SK-N-MC (cell line): ENCODE measurements at regions not wholly inside any gene's neighbourhood (a gene's known extent, or its start where the extent isn't known, plus 50 kb on each side); places are given as distances from the start of the nearest gene placed in this dataset.

ENCODE experiments used
- DNase-seq: peaks from one replicate; pipeline ENCODE4 v3.0.0-alpha.2; 2011; ENCODE audit warnings: low read depth, low spot score
- H3K27ac ChIP-seq: fragments of 200-600 bp; sonication (generic); 2 replicates; pipeline ENCODE4 v1.5.1; 2016; ENCODE audit warnings: mixed run types
- H3K36me3 ChIP-seq: fragments of 200-600 bp; sonication (generic); 2 replicates; pipeline ENCODE4 v1.6.1; 2017; ENCODE audit warnings: antibody characterized with exemption, low read length, mixed read lengths; ENCODE audit not compliant: insufficient read depth
- H3K4me3 ChIP-seq: fragments of 200-600 bp; sonication (generic); 2 replicates; pipeline ENCODE4 v1.5.1; 2016
- H3K9ac ChIP-seq: fragments of 200-600 bp; sonication (generic); 2 replicates; pipeline ENCODE4 v1.8.0; 2017; ENCODE audit warnings: mixed run types, mixed read lengths; ENCODE audit not compliant: insufficient read length
- H3K9me3 ChIP-seq: fragments of 200-600 bp; sonication (generic); 2 replicates; pipeline ENCODE4 v1.6.1; 2017; ENCODE audit warnings: low read depth, mild to moderate bottlenecking, antibody characterized with exemption, low read length, moderate library complexity, mixed read lengths
- EZH2 ChIP-seq: fragments of 200-600 bp; sonication (generic); IDR thresholded peaks from one replicate; pipeline ENCODE4 v1.6.1; 2017; ENCODE audit warnings: antibody characterized with exemption
- FOXP2 ChIP-seq: optimal IDR thresholded peaks from 2 replicates; pipeline ENCODE3; 2011; ENCODE audit warnings: mild to moderate bottlenecking, moderate library complexity; ENCODE audit not compliant: insufficient read depth; ENCODE audit errors: extremely low read length, control extremely low read depth
- POLR2AphosphoS5 ChIP-seq: IDR thresholded peaks from 2 replicates; pipeline ENCODE4 v1.6.1; 2012; ENCODE audit warnings: mild to moderate bottlenecking, low read depth, low read length, borderline replicate concordance

DNA sequence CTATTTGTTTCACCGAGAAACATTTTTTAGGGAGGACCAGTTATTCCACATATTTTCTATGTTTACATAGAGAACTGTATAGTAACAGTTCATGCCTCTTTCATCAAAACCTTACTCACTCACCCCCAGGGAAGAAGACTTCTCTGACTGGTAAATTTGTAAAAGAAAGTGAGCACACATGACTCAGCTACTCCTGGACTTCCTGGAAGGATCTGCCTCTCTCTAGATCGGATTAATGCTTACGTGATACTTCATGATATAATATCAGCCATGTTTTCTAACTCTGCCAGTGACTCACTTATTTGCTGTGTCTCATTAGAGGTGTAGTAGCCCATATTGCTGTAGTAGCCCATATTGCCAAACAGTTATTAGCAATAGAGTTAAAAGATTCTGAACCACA lies 494.3 kb upstream of the ATXN7L3B start:
- no peaks in the 10 kb centered on the region for H3K9me3 ChIP-seq
- no peak overlapping the region for H3K9ac ChIP-seq
- no peak overlapping the region for H3K27ac ChIP-seq
- no peak for TF ChIP-seq EZH2
- no peak for TF ChIP-seq FOXP2
- TF ChIP-seq POLR2AphosphoS5, result no peak
- no peak overlapping the region for H3K4me3 ChIP-seq
- DNase-seq, result no peak
- no peaks in the 10 kb centered on the region for H3K36me3 ChIP-seq

DNA sequence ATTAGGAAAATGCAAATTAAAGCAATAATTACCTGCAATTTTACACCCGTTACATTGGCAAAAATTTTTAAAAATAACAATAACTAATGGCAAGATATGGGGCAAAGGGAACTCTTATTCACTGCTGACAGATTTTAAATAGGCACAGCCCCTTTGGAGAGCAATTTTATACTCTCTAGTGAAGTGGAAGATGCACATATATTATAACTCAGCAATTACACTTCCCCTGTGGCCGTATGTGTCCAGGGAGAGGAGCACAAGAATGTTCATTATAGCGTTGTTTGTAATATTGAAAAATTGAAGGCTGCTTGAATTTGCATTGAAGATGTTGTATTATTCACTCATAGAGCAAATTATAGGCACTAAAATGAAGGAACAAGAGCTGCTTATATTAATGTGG lies 488.3 kb upstream of the ATXN7L3B start:
- TF ChIP-seq POLR2AphosphoS5 (no peak), FOXP2 (no peak), EZH2 (no peak)
- DNase-seq, result no peak
- H3K9me3 ChIP-seq, result no peaks in the 10 kb centered on the region
- H3K36me3 ChIP-seq, result no peaks in the 10 kb centered on the region
- no peak overlapping the region for H3K27ac ChIP-seq
- no peak overlapping the region for H3K9ac ChIP-seq
- H3K4me3 ChIP-seq, result no peak overlapping the region

DNA sequence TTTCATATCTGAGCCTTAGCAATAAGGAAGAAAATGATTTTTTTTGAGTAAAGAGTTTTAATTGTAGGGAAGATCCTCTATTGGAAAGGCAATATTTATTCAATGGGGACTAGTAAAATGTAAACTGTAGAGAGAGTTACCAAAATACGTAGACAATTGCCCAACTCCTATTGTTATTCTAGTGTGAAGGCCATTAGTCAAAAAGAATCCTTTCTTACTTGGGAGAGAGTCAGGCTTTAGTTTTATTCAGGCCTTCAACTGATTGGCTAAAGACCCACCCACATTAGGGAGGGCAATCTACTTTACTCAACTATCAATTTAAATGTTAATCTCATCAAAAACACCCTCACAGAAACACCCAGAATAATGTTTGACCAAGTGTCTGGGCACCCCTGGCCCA lies 485.8 kb upstream of the ATXN7L3B start:
- no peaks in the 10 kb centered on the region for H3K36me3 ChIP-seq
- no peak overlapping the region for H3K9ac ChIP-seq
- H3K9me3 ChIP-seq, result no peaks in the 10 kb centered on the region
- TF ChIP-seq EZH2 (no peak), POLR2AphosphoS5 (no peak), FOXP2 (no peak)
- no peak overlapping the region for H3K4me3 ChIP-seq
- H3K27ac ChIP-seq, result no peak overlapping the region
- no peak for DNase-seq

DNA sequence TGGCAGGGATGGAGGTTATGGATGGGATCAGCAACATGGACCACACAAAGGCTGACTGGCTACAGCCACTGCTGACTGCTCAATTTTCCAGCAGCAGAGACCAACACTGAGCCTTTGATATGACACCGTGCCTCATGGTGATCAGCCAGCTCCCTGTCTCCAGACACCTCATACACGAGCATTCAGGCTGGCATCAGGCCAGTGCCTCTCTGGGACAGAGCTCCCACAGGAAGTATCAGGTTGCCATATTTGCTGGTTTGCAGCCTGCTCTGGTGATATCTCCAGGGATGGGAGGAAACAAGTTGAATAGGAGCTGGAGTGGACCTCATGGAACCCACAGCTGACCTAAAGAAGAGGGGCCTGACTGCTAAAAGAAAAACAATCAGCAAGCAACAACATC lies 471.2 kb upstream of the ATXN7L3B start:
- no peak overlapping the region for H3K27ac ChIP-seq
- no peaks in the 10 kb centered on the region for H3K36me3 ChIP-seq
- TF ChIP-seq POLR2AphosphoS5, result no peak
- no peak overlapping the region for H3K9ac ChIP-seq
- DNase-seq, result no peak
- no peaks in the 10 kb centered on the region for H3K9me3 ChIP-seq
- H3K4me3 ChIP-seq, result no peak overlapping the region

DNA sequence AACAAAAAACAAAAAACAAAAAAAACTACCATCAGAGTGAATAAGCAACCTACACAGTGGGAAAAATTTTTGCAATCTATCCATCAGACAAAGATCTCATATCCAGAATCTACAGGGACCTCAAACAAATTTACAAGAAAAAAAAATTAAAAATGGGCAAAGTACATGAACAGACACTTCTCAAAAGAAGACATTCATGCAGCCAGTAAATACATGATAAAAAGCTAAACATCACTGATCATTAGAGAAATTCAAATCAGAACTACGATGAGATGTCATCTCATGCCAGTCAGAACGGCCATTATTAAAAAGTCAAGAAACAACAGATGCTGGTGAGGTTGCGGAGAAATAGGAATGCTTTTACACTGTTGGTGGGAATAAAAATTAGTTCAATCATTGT lies 466.5 kb upstream of the ATXN7L3B start:
- no peak for DNase-seq
- H3K27ac ChIP-seq, result no peak overlapping the region
- no peak for TF ChIP-seq EZH2
- TF ChIP-seq FOXP2, result no peak
- no peak for TF ChIP-seq POLR2AphosphoS5

DNA sequence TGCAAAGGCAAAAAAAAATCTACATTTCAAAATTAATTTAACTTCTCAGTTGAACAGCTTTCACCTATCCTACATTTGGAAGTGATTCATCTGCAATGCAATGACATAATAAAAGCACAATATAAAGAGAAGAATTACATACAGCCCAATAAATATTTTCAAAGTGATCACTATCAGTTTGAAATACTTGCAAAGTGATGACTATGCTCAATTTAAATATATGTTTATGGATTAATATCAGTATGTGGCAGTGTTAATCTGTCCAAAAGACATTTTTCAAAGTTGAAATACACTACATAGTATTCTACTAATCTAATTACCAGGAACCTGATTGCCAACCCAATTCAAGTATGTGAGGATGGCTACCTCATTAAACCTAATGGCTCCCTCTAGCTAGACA lies 460.7 kb upstream of the ATXN7L3B start:
- no peak overlapping the region for H3K27ac ChIP-seq
- H3K9me3 ChIP-seq, result no peaks in the 10 kb centered on the region
- no peaks in the 10 kb centered on the region for H3K36me3 ChIP-seq
- H3K9ac ChIP-seq, result no peak overlapping the region
- DNase-seq, result no peak
- H3K4me3 ChIP-seq, result no peak overlapping the region
- TF ChIP-seq POLR2AphosphoS5 (no peak), FOXP2 (no peak), EZH2 (no peak)

More for the DNA sequence above, 466.5 kb upstream of the ATXN7L3B start:
- Histone ChIP-seq H3K9me3 (no peaks in the 10 kb centered on the region), H3K4me3 (no peak overlapping the region), H3K36me3 (no peaks in the 10 kb centered on the region), H3K9ac (no peak overlapping the region)

DNA sequence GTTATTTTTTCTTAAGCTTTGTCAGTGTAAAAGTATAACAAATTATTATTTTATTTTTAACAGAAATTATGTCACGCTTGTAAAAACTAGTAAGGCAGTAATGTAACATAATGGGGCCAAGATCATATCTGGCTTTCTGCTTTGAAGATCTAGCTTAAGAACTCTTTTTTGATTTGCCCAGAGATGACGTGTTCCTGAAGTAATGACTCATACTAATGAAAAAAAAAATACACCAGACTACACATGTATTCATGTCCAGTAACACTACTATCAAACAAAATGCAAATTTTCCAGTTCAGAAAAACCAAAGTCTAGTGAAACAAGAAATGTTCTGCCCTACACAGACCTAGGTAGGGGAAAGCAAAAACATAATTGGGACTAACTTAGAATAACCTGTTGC lies 432.2 kb upstream of the ATXN7L3B start:
- Histone ChIP-seq H3K4me3 (no peak overlapping the region), H3K9me3 (no peaks in the 10 kb centered on the region), H3K9ac (no peak overlapping the region), H3K36me3 (no peaks in the 10 kb centered on the region), H3K27ac (no peak overlapping the region)
- no peak for DNase-seq
- TF ChIP-seq POLR2AphosphoS5 (no peak), FOXP2 (no peak), EZH2 (no peak)

DNA sequence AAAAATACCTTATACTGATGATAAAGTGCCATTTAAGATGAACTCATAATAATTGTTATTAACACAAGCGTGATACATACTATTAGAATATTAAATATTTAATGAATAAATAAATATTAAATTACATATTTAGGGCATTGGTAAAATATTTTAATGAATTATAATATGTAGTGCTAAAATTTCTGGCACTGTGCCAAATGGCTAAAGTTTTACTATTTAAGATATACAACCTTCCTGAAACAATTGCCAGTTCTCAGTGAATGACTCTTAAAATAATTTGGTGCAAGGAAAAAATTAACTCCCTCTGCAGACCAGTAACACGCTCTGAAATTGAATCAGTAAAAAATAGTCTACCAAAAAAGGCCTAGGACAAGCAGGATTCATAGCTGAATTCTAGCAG lies 428.9 kb upstream of the ATXN7L3B start:
- Histone ChIP-seq H3K4me3 (no peak overlapping the region), H3K36me3 (no peaks in the 10 kb centered on the region), H3K27ac (no peak overlapping the region), H3K9ac (no peak overlapping the region), H3K9me3 (no peaks in the 10 kb centered on the region)
- no peak for DNase-seq
- TF ChIP-seq EZH2 (no peak), FOXP2 (no peak), POLR2AphosphoS5 (no peak)

DNA sequence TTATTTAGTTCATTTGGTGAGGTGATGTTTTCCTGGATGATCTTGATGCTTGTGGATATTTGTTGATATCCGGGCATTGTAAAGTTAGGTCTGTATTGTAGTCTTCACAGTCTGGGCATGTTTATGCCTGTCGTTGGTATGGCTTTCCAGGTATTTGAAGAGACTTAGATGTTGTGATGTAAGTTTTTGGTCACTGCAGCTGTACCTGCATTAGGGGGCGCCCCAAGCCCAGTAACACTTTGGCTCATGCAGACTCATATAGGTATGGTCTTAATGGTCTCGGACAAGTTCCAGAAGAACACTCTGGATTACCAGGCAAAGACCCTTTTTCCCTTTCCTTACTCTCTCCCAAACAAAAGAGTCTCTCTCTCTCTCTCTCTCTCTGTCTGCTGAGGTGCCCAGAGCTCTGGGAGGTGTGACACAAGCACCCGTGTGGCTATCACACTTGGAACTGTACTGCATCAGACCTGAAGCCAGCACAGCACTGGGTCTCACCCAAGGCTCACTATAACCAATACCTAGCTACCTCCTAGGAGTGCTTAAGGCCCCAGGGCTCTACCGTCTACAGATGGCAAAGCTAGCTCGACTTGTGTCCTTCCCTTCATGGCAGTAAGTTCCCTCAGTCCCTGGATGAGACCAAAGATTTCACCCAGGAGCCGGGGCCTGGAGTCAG lies 425.8 kb upstream of the ATXN7L3B start:
- TF ChIP-seq POLR2AphosphoS5, result no peak
- no peak for TF ChIP-seq FOXP2
- TF ChIP-seq EZH2, result no peak

More for the DNA sequence above, 425.8 kb upstream of the ATXN7L3B start:
- Histone ChIP-seq H3K27ac (no peak overlapping the region), H3K36me3 (no peaks in the 10 kb centered on the region), H3K9me3 (no peaks in the 10 kb centered on the region), H3K4me3 (no peak overlapping the region), H3K9ac (no peak overlapping the region)
- no peak for DNase-seq
